ENCODE measurements at regions not wholly inside any gene's neighbourhood (a gene's known extent, or its start where the extent isn't known, plus 50 kb on each side); places are given as distances from the start of the nearest gene placed in this dataset.

- H3K4me1 ChIP-seq (ENCODE audit: insufficient read depth) = peaks cover 5% of the 10 kb centered on the region
- no peak for DNase-seq (ENCODE audit: low spot score)
- H3K9me2 ChIP-seq (replicated peaks; ENCODE audit: insufficient read depth) = no peaks in the 10 kb centered on the region
- no peak overlapping the region for H2AFZ ChIP-seq
- no peaks in the 10 kb centered on the region for H3K9me3 ChIP-seq (ENCODE audit: low read depth)
- H3K4me3 ChIP-seq = no peak overlapping the region
- WGBS (ENCODE audit: low lambda C conversion rate, missing lambda C conversion rate) = 82% methylated on average over 1 of the region's 1 CpG
- no peak overlapping the region for H3K27ac ChIP-seq
- no peaks in the 10 kb centered on the region for H3K36me3 ChIP-seq (replicated peaks; ENCODE audit: insufficient read depth, low read depth)
- H3K4me2 ChIP-seq = no peak overlapping the region
- H3K79me2 ChIP-seq = no peaks in the 10 kb centered on the region
- peaks cover 4% of the 10 kb centered on the region for H3K27me3 ChIP-seq
- TF ChIP-seq EZH2phosphoT487 (IDR thresholded peaks at IDR 0.05; ENCODE audit: low read depth, severe bottlenecking, unreplicated experiment) (no peak), CTCF (IDR thresholded peaks at IDR 0.05; ENCODE audit: poor library complexity) (no peak), EZH2 (IDR thresholded peaks at IDR 0.05; ENCODE audit: borderline replicate concordance) (no peak)
- H4K20me1 ChIP-seq (ENCODE audit: insufficient read depth, poor library complexity, severe bottlenecking) = no peaks in the 10 kb centered on the region
Measured at GRCh38 chr1:58398714-58399113, 147.8 kb downstream of the OMA1 start.

DNA sequence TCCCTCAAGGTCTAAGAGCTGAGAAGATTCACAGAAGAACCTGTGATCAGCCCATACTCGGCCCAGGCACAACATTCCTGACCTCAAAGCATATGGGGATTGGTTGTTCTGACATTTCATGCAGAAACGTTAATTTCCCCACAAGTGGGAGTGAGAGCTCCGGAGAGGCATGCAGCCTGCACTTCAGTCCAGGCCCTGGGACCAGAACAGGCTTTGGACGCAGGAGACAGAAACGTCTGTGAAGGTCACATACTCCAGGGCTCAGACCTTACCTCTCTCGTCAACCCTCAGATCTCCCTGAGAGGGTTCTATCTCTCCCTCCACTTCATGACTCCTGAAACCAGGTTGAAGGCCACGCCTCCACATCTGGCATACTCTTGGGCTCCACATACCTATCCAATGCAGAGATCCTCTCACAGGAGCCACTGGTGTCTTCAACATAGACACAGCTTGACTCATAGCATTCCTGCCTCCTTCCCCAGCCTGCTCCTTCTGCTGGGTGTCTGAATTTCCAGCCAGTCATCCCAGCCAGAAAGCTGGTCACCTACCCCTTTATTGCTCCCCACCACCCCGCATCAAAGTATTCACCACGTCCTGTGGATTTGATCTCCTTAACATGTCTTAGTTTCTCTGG, 149.2 kb downstream of the OMA1 start:
- no peak for TF ChIP-seq EZH2 (IDR thresholded peaks at IDR 0.05; ENCODE audit: borderline replicate concordance)
- no peak for TF ChIP-seq CTCF (IDR thresholded peaks at IDR 0.05; ENCODE audit: poor library complexity)
- no peak for TF ChIP-seq EZH2phosphoT487 (IDR thresholded peaks at IDR 0.05; ENCODE audit: low read depth, severe bottlenecking, unreplicated experiment)

DNA sequence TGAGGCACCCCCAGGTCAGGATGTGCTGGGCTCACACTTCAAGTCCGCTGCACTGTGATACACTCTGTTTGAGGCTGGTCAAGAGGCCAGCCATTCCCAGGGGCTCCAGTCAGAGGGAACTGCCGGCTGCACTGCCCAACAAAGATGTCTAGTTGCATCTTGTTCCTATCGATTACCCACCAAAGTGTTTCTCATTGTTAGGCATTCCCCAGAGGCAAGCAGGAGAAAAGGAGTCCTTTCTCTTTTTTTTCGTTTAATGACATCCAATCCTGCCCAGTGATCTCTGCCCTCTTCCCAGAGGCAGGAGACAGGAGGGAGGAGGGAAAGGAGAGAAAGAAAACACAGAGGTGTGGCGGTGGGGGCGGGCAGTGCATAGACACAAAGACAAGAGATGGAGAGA, 150.4 kb downstream of the OMA1 start:
- H3K4me2 ChIP-seq = no peak overlapping the region
- no peaks in the 10 kb centered on the region for H3K9me2 ChIP-seq (replicated peaks; ENCODE audit: insufficient read depth)
- no peaks in the 10 kb centered on the region for H3K36me3 ChIP-seq (replicated peaks; ENCODE audit: insufficient read depth, low read depth)
- no peak for DNase-seq (ENCODE audit: low spot score)
- no peak overlapping the region for H3K4me3 ChIP-seq
- no peaks in the 10 kb centered on the region for H3K9me3 ChIP-seq (ENCODE audit: low read depth)
- no peaks in the 10 kb centered on the region for H4K20me1 ChIP-seq (ENCODE audit: insufficient read depth, poor library complexity, severe bottlenecking)
- H3K27me3 ChIP-seq = no peaks in the 10 kb centered on the region
- 58% methylated on average over 6 of the region's 6 CpGs for WGBS (ENCODE audit: low lambda C conversion rate, missing lambda C conversion rate)
- peaks cover 5% of the 10 kb centered on the region for H3K4me1 ChIP-seq (ENCODE audit: insufficient read depth)
- H2AFZ ChIP-seq = no peak overlapping the region
- no peaks in the 10 kb centered on the region for H3K79me2 ChIP-seq
- no peak overlapping the region for H3K27ac ChIP-seq
- TF ChIP-seq EZH2phosphoT487 (IDR thresholded peaks at IDR 0.05; ENCODE audit: low read depth, severe bottlenecking, unreplicated experiment) (no peak), EZH2 (IDR thresholded peaks at IDR 0.05; ENCODE audit: borderline replicate concordance) (no peak), CTCF (IDR thresholded peaks at IDR 0.05; ENCODE audit: poor library complexity) (no peak)

More for the DNA sequence above, 149.2 kb downstream of the OMA1 start:
- H3K27me3 ChIP-seq = no peaks in the 10 kb centered on the region
- no peaks in the 10 kb centered on the region for H4K20me1 ChIP-seq (ENCODE audit: insufficient read depth, poor library complexity, severe bottlenecking)
- H3K36me3 ChIP-seq (replicated peaks; ENCODE audit: insufficient read depth, low read depth) = no peaks in the 10 kb centered on the region
- H3K9me2 ChIP-seq (replicated peaks; ENCODE audit: insufficient read depth) = no peaks in the 10 kb centered on the region
- peak; percentile 17 for DNase-seq (ENCODE audit: low spot score)
- no peak overlapping the region for H2AFZ ChIP-seq
- H3K9me3 ChIP-seq (ENCODE audit: low read depth) = no peaks in the 10 kb centered on the region
- H3K79me2 ChIP-seq = no peaks in the 10 kb centered on the region
- H3K4me2 ChIP-seq = no peak overlapping the region
- WGBS (ENCODE audit: low lambda C conversion rate, missing lambda C conversion rate) = 74% methylated on average over 9 of the region's 9 CpGs
- H3K4me3 ChIP-seq = no peak overlapping the region
- H3K4me1 ChIP-seq (ENCODE audit: insufficient read depth) = peaks cover 5% of the 10 kb centered on the region
- no peak overlapping the region for H3K27ac ChIP-seq
